ENCODE measurements at regions not wholly inside any gene's neighbourhood (a gene's known extent, or its start where the extent isn't known, plus 50 kb on each side); places are given as distances from the start of the nearest gene placed in this dataset.

DNA sequence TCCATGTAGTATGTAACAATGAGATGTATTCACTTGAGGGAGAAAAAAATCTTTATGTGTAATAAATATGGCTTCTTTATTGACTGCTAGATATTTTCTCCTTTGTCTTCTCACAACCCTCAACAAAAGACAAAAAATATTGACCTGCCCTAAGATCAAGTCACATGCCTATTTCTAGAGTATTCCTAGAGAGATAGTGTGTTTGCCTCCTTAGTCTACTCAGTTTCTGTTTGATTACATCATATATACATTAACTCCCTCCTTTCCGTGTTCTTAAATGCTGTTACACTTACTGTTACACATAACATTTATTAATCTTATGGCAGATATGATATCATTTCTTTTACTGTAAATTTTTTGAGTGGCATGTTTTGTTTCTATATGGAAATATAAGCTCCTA lies 281.6 kb upstream of the RGS18 start:
- DNase-seq (ENCODE audit: low spot score): no peak
- TF ChIP-seq, protein P1, sequence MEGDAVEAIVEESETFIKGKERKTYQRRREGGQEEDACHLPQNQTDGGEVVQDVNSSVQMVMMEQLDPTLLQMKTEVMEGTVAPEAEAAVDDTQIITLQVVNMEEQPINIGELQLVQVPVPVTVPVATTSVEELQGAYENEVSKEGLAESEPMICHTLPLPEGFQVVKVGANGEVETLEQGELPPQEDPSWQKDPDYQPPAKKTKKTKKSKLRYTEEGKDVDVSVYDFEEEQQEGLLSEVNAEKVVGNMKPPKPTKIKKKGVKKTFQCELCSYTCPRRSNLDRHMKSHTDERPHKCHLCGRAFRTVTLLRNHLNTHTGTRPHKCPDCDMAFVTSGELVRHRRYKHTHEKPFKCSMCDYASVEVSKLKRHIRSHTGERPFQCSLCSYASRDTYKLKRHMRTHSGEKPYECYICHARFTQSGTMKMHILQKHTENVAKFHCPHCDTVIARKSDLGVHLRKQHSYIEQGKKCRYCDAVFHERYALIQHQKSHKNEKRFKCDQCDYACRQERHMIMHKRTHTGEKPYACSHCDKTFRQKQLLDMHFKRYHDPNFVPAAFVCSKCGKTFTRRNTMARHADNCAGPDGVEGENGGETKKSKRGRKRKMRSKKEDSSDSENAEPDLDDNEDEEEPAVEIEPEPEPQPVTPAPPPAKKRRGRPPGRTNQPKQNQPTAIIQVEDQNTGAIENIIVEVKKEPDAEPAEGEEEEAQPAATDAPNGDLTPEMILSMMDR (IDR thresholded peaks at IDR 0.05; ENCODE audit: borderline replicate concordance, control extremely low read depth, extremely low read depth, insufficient read depth, missing control alignments): no peak
- in situ Hi-C loops (cut with MboI; ENCODE audit: low sequenced_read_pairs, unreplicated experiment): no loop called here

DNA sequence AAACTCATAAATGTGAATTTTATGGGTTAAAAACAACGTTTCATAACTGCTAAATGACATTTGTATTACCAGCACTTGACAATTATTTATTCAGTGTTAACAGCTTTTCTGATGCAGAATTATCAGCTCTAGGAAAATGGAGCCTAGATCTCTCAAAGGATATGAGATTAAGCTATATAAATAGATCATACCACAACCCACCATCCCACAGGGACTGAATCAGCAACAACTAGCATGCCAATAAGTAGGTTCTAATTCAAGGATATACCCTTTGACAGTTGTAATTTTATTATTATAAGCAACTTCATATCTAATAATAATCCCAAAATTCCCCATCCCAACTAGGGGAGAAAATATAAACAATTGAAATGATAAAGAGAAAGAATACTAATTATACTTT lies 275.4 kb upstream of the RGS18 start:
- DNase-seq (ENCODE audit: low spot score): no peak
- TF ChIP-seq, protein P1 (IDR thresholded peaks at IDR 0.05; ENCODE audit: borderline replicate concordance, control extremely low read depth, extremely low read depth, insufficient read depth, missing control alignments): no peak
- in situ Hi-C loops (cut with MboI; ENCODE audit: low sequenced_read_pairs, unreplicated experiment): no loop called here

DNA sequence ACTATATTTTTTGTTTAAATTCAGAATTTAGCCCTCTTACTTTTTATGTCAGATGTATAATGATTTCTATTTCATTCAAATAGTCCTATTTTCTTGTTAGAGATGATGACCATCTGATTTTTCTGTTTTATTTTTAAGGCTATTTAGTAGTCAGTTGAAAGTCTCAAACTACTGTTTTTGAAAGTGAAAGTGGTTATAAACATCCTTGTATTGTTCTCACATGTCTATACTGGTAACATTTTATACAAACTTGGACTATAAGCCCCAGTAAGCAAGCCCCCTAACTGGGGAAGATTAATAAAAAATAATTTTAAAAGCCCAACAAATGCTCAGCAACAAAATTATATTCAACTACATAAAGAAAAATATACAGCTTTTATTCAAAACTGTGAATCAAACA lies 271.3 kb upstream of the RGS18 start:
- peak; percentile 4 for DNase-seq (ENCODE audit: low spot score)
- TF ChIP-seq, protein P1 (IDR thresholded peaks at IDR 0.05; ENCODE audit: borderline replicate concordance, control extremely low read depth, extremely low read depth, insufficient read depth, missing control alignments): no peak
- in situ Hi-C loops (cut with MboI; ENCODE audit: low sequenced_read_pairs, unreplicated experiment): no loop called here

DNA sequence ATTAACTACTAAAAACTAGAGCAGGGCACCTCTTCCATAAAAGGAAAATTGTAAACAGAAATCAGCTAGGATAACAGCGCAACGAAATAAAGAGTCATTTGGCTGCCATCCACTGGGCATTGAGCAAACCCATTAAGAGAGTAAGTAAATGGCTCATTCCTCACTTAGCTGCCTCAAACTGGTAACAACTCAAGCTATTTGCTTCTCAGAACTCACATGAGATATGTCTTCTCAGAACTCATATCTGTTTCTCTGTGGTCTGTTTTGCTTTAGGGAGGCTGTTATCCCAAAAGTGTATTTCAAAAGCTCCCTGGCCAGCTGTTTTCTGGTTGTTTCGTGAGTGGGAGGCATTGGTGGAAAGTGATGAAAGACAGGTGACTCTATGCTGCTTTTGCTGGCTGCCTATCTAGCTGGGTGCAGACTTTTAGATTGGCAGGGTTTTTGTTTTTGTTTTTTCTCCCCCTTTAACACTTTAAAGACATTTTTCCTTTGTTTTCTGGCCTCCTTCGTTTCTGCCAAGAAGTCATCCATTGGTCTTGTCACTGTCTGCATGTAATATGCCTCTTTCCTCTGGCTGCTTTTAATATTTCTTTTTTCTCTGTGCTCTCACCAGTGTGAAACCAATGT lies 269.2 kb upstream of the RGS18 start:
- DNase-seq (ENCODE audit: low spot score): no peak
- in situ Hi-C loops (cut with MboI; ENCODE audit: low sequenced_read_pairs, unreplicated experiment): no loop called here
- TF ChIP-seq, protein P1 (IDR thresholded peaks at IDR 0.05; ENCODE audit: borderline replicate concordance, control extremely low read depth, extremely low read depth, insufficient read depth, missing control alignments): no peak

DNA sequence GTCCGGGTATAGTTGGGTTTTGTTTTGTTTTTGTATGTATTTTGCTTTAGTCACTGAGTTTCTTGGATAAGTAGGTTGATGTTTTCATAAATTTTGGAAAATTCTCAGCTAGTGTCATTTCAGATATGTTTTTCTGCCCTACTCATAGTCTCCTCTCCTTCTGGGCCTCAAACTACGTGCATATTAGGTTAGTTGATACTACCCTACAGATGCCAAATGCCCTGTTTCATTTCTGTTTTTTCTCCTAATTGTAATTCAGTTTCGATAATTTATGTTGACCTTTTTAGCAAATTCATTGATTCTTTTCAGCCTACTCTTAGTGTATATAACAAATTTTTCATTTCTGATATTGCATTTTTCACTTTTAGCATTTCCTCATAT lies 268.6 kb upstream of the RGS18 start:
- TF ChIP-seq, protein P1 (IDR thresholded peaks at IDR 0.05; ENCODE audit: borderline replicate concordance, control extremely low read depth, extremely low read depth, insufficient read depth, missing control alignments): no peak
- in situ Hi-C loops (cut with MboI; ENCODE audit: low sequenced_read_pairs, unreplicated experiment): no loop called here
- DNase-seq (ENCODE audit: low spot score): no peak

DNA sequence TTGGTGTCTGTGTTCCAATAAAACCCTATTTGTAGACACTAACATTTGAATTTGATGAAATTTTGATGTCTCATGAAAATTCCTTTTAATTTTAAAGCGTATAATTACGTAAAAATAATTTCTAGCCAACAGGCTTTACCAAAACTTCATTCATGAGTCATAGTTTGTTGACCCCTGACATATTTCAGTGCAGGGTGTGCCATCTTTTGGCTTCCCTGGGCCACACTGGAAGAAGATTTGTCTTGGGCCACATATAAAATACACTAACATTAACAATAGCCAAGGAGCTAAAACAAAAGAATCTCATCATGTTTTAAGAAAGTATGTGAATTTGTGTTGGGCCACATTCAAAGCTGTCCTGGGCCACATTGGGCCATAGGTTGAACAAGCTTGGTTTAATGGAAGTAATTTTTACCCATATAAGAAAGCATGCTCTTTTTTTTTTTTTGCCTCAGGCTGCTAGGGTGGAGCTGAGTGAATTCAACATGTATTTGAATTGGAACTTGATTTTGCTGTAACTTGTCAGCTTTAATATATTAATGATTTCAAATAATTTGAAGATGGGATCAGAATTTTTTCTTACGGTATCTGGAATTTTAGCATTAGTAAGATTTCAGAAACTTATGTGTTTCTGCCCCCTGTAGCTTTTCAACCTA lies 267.7 kb upstream of the RGS18 start:
- DNase-seq (ENCODE audit: low spot score): no peak
- in situ Hi-C loops (cut with MboI; ENCODE audit: low sequenced_read_pairs, unreplicated experiment): no loop called here
- TF ChIP-seq, protein P1 (IDR thresholded peaks at IDR 0.05; ENCODE audit: borderline replicate concordance, control extremely low read depth, extremely low read depth, insufficient read depth, missing control alignments): no peak

Data from GM13976 (cell line).